Stimulated activated CD4-positive, alpha-beta T cell treated with anti-CD3 and anti-CD28 coated beads, Interleukin-4, amount 100 ng/mL, for 24 hours (primary cell): ENCODE measurements at regions not wholly inside any gene's neighbourhood (a gene's known extent, or its start where the extent isn't known, plus 50 kb on each side); places are given as distances from the start of the nearest gene placed in this dataset.

Experiments used
- DNase-seq: peaks from one replicate; pipeline ENCODE4 v3.0.0-alpha.2; 2020

GRCh38 chr18:78883501-78883900, 96.1 kb upstream of the SALL3 start:
- DNase-seq, result no peak

DNA sequence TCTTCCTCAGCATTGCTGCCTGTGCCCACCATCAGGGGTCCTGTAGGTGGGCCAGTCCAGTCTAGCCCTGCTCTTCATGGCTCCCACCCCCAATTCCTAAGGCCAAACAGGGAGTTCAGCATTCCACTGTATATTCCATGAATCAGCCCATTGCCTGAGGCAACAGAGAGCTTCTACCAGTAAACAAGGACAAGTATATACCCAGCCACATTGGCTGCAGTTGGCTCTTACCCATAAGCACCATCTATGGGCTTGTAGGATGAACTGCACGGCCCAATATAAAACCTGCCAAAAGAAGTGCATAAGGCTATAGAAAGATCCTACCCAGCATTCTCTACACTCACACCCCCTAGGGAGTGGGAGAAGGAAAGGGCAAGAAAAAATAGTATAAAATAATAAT, 95.1 kb upstream of the SALL3 start:
- DNase-seq, result no peak

DNA sequence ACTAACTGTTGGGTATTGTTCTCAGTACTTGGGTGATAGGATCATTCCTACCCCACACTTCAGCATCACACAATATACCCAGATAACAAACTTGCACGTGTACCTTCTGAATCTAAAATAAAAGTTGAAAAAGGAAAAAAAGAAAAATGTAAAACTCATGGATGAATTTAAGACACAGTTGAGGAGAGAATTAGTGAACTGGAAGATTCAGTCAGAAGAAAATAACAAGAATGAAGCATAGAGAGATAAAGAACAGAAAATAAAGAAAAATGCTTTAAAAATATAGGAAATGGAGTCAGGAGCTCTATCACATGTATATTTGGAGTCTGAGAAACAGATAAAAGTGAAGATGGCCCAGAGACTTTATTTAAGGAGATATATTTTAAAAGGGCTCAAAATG, 90.4 kb upstream of the SALL3 start:
- DNase-seq, result no peak

- no peak for DNase-seq
Observed at GRCh38 chr18:78890388-78890787, 89.2 kb upstream of the SALL3 start.

- no peak for DNase-seq
Observed at GRCh38 chr18:78891185-78891762, 88.3 kb upstream of the SALL3 start.

GRCh38 chr18:78892177-78892576, 87.4 kb upstream of the SALL3 start:
- DNase-seq, result no peak

DNA sequence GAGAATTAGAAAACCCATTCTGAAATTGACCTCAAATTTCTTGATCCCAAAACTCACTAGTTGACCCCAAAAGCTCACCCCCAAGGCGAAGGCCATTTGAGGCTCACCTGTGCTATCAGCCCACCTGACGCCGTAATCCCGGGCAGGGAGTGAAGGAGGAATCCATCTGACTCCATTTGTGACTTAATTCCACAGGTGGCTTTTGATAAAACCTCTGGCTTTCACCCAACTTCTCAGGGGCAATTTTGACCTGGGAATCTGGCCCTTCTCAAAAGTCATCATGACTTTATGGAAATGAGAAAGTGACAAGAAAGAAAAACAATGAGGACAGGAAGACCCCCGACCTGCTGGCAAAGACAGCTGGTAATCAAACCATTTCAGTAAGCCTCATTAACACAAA, 86.9 kb upstream of the SALL3 start:
- DNase-seq, result no peak

GRCh38 chr18:78893281-78894032, 86.2 kb upstream of the SALL3 start:
- DNase-seq, result no peak

DNA sequence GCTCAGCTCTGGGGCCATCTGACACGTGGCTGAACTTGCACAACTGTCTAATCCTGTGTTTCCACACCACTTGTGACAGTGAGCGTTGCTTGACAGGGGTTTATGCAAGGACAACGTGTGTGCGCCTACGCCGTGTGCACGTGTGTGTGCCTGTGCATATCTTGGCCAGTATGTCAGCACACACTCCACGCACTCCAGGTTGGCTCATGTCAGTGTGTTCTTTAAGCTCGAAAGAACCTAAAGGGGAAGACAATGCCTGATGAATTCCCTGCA, 85.6 kb upstream of the SALL3 start:
- no peak for DNase-seq

GRCh38 chr18:78895207-78896001, 84.2 kb upstream of the SALL3 start:
- DNase-seq, result no peak

GRCh38 chr18:78896111-78896905, 83.3 kb upstream of the SALL3 start:
- DNase-seq, result no peak

DNA sequence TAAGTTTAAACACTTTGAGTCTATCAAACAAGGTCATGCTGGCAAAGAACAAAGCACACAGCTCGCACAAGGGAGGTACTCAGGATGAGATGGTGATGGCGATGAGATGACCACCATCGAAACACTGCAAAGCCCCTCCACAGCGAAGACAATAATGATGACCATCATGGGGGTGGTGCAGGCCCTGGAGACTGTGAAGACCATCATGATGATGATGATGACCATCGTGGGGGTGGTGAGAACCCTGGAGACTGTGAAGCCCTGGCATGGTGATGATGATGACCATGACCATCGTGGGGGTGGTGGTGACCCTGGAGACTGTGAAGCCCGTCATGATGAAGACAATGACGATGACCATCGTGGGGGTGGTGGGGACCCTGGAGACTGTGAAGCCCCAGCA, 81.6 kb upstream of the SALL3 start:
- no peak for DNase-seq

GRCh38 chr18:78898635-78899034, 81.0 kb upstream of the SALL3 start:
- DNase-seq, result no peak

GRCh38 chr18:78899241-78899640, 80.4 kb upstream of the SALL3 start:
- no peak for DNase-seq

DNA sequence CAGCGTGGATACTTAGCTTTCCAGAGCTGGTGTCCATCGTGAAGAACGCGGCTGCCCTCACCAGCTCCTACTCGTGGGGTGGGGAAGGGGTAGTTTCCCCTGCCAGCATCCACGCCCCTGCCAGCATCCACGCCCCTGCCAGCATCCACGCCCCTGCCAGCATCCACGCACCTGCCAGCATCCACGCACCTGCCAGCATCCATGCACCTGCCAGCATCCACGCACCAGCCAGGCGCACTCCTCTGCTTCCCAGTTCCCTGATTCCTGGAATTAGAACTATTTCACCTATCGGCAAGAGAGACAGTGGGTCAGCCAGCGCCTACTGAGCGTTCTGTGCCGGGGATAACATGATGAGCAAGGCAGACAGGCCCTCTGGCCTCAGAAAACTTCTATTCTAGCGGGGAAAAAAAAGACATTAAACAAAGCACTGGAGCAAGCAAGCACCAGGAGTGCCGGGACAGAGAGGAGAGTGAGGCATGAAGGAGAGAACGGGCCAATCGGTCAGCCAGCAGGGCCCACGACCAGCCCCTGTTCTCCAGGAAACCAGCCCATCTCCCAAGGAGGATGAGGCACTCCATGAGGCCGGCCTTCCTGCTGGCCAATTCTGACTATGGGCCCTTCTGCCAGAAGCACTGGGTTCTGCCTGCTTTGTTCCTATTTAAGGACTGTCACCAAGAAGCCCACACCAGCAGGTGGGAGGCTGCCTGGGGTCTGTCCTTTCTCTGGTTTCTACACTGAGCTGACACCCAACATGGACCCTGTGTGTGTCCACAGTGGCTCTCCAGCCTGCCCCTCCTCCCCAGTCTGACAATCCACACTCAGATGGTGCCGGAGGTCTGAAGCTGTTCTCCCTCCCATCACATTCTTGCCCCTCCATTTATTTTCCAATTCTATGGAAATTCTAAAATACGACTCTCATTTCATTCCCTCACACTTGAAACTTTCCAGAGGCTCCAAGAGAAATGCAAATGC, 78.4 kb upstream of the SALL3 start:
- no peak for DNase-seq

DNA sequence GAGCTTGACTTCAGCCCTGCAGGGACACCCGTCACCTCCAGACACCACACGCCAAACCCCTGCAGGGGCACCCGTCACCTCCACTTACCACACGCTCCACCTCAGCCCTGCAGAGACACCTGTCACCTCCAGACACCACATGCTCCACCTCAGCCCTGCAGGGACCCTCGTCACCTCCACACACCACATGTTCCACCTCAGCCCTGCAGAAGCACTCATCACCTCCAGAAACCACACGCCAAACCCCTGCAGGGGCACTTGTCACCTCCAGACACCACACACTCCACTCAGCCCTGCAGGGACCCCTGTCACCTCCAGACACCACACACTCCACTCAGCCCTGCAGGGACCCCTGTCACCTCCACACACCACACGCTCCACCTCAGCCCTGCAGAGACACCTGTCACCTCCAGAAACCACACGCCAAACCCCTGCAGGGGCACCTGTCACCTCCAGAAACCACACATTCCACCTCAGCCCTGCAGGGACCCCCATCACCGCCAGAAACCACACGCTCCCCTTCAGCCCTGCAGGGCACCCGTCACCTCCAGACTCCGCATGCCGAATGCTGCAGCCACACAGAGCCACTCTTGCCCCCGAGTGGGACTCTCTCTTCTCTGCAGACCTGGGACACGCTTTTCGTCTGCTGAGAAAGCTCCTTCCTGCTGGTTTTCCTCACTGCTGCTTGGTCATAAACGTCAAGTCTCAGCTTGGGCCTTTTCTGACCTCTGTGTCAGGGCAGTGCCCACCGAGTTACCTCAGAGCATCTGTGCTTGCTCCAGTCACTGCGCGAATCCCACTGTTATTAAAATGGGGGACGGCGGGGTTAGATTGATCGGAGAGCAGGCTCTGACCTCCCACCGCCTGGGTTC, 77.5 kb upstream of the SALL3 start:
- no peak for DNase-seq

DNA sequence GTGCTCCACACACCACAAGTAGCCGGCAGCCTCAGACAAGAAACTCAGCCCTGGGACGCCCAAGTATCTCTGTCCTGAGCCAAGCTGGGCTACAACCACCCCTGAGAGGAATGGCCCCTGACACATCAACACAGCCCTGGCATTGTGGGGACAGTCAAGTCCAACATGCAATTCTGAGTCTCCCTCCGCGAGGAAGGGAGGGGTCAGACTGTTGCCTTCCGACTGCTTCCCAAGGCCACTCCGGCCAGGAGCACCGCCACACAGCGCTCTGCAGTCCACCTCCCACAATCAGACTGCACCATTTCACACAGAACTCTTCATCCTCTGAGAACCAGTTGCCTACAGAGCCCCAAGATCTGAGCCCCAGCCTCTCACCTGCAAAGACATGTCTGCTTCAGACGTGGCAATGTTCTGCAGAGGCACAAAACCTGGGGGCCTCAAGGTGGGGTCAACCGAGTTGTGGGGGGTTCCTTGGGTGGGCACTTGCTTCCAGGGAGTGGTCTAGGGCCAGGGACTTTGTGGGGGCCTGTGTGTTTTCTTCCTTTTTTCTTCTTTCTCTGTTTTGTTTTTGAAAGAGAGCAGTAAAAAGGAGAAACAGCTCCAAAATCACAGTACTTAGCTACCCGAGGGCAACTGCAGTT, 76.7 kb upstream of the SALL3 start:
- no peak for DNase-seq

DNA sequence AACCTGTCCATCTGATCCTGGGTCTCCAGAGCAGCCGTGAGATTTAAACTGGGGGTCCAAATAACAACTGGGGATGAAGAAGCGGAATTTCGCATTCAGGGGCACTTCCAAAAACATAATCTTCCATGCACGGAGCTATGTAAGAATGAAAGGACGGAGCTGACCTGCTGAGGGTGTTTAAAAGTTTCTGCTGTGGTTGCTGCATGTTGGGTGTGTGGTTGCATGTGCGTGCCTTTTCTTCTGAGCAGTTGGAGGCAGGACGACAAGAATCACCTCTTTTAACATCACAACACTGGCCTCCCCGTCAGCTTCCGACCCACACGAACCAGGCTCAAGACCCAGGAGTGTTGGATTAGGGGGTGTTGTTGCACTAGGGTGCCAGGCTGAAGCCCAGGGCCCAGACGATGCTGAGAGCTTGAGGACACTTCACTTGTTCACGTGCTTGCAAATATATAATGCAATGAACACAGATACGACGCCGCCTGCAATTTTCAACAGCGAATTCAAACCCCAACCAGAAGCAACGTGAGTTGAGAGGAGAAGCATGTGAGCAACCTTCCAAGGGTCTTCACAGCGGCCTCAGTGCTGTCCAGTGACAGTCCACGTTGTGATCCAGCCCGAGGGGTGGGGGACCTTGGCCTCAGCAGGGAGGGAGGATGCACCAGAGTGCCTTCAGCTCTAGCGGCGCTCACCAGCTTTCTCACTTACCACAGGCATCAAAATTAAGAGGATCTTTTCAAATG, 76.0 kb upstream of the SALL3 start:
- no peak for DNase-seq

DNA sequence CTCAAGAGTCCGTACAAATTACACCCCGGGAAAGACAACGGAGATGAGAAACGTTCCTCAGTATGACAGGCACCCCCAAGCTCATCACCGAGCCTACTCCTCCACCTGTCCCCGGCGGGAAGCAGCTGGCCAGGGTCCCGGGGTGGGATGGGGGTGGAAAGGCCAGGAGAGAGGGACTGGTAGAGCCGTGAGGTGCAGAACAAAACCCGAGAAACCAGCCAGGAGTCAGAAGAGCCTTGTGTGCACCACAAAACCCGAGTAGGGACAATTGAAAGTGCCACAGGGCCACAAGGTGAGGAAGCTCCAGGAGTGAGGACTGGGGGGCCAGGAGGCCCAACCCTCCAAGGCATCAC, 75.5 kb upstream of the SALL3 start:
- no peak for DNase-seq

DNA sequence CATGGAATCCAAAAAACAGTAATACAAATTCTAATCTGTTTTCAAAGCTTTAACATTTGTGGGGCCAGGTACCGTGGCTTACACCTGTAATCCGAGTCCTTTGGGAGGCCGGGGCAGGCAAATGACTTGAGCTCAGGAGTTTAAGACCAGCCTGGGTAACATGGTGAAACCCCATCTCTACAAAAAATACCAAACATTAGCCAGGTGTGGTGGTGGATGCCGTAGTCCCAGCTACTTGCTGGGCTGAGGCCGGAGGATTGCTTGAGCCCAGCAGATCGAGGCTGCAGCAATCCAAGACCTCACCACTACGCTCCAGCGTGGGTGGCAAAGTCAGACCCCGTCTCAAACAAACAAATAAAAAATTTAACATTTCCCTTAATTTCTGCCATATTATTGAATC, 74.3 kb upstream of the SALL3 start:
- no peak for DNase-seq
